Motor neuron (in vitro differentiated cells): ENCODE measurements at regions not wholly inside any gene's neighbourhood (a gene's known extent, or its start where the extent isn't known, plus 50 kb on each side); places are given as distances from the start of the nearest gene placed in this dataset.
A peak's percentile ranks its signal among the peaks of the same experiment; 100 is the strongest.

Experiments
- ATAC-seq, 8 experiments: fragments of 200-7000 bp; cut with Tn5 transposase; replicated peaks in 6 of 8; 2 replicates each; pipeline ENCODE4 v1.8.0; 2021; ENCODE audit warnings: mild to moderate bottlenecking in 8 of 8, moderate library complexity in 8 of 8
- H3K27ac ChIP-seq, 2 donors: fragments of 250-450 bp; sonication (Bioruptor Pico); 2 replicates each; pipeline ENCODE4 v1.9.0; 2021; ENCODE audit warnings: antibody characterized with exemption in 2 of 2, mild to moderate bottlenecking in 2 of 2, moderate library complexity in 1 of 2
- H3K4me1 ChIP-seq, 2 donors: fragments of 250-450 bp; sonication (Bioruptor Pico); replicated peaks in 1 of 2; 2 replicates each; pipeline ENCODE4 v1.6.1; 2021; ENCODE audit warnings: antibody characterized with exemption in 2 of 2, mild to moderate bottlenecking in 2 of 2, moderate library complexity in 1 of 2
- H3K4me3 ChIP-seq, 5 donors: fragments of 250-450 bp; sonication (Bioruptor Pico); 2 replicates each; pipeline ENCODE4 v1.9.0; 2021; ENCODE audit warnings: antibody characterized with exemption in 5 of 5, mild to moderate bottlenecking in 5 of 5, moderate library complexity in 4 of 5
- WGBS, 10 experiments: fragments of 450-650 bp; shearing (Covaris generic); methylation state at CpG; one replicate each; pipeline ENCODE4 v1.0.0; 2022; 5-methylcytosine and 5-hydroxymethylcytosine counted together
- in situ Hi-C, 9 experiments: fragments of 400-800 bp; cut with MboI; loops; one replicate each; pipeline ENCODE4 v1.15.0; 2021; ENCODE audit warnings: low sequenced_read_pairs in 9 of 9, low pct_unique_long_range_greater_than_20kb in 2 of 9; ENCODE audit not compliant: unreplicated experiment in 9 of 9

DNA sequence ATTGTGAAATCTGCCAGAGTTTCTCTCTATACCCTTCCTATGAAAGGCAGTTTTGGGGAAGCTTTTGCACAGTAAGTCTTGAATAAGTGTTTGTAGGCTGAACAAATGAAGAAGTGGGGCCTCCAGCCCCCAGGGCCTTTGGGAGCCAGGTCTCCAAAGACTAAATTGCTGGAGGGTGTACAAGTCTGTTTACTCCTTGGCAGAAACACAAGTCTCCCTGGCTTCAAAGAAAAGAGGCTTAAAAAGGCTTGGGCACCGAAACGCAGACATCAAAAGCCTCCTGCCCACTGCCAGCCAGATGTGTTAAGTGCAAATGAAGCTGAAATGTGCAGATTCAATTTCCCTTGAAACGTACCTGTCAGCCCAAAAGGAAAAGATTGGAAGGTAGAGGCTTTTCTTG, 146.3 kb downstream of the TMEM132E start:
- in situ Hi-C loops: no loop called here
- Histone ChIP-seq H3K4me3 (no peak overlapping the region), H3K27ac (no peak overlapping the region), H3K4me1 (peaks cover 24 to 26% of the 10 kb centered on the region in 2 donors)
- no peak for ATAC-seq
- WGBS, 10 experiments: 40 to 92% (median 51%) methylated on average over 1 to 2 of the region's 3 CpGs; no CpG with 5 or more reads in 6 of the 10 experiments

DNA sequence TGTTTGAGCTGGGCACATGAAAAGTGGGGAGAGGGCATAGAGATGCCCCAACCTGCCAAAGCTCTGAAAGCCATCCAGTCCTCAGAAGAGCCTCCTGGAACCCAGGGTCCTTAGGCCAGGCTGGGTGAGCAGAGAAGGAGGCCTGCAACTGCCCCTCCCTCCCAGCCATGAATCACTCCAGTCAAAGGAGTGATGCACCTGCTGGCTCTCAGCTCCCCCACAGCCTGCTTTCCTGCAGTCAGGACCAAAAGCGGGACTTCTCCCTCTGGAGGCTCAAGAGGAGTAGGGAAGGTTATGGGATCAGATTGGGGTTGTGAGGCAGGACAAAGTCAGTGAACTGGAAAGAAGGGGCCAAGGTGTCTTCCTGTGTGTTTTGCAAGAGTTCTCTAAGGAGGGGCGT, 145.6 kb downstream of the TMEM132E start:
- WGBS, 10 experiments: 47 to 83% (median 69%) methylated on average over 1 to 2 of the region's 2 CpGs; no CpG with 5 or more reads in 6 of the 10 experiments
- ATAC-seq: peak in 5 of 8 experiments; percentile 48 to 76 (median 74)
- no peak overlapping the region for H3K4me3 ChIP-seq
- H3K4me1 ChIP-seq: peaks cover 24 to 26% of the 10 kb centered on the region in 2 donors
- H3K27ac ChIP-seq: no peak overlapping the region
- in situ Hi-C loops: no loop called here

DNA sequence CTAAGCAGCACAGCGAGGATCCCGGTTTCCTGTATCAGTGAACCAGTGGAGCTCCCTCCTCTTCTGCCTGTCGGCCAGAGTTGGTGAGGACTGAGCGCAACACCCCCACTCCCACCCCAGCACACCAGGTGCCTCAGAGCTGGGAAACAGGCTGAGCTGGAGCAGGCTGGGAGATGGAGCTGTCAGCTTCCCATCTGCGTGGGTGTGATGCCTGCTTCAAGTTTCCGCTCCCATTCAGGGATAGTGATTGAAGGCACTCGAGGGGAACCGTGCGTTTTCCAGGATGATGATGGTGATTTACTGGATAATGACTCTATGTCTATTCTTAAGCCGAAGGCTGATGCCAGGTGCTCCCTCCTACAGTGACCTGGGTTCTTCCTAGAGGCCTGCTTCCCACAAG, 144.5 kb downstream of the TMEM132E start:
- in situ Hi-C loops: no loop called here
- 31 to 92% (median 68%) methylated on average over 2 to 8 of the region's 10 CpGs; no CpG with 5 or more reads in 3 of the 10 experiments for WGBS, 10 experiments
- no peak overlapping the region for H3K27ac ChIP-seq
- peak in 5 of 8 experiments; percentile 18 to 51 (median 39) for ATAC-seq
- H3K4me3 ChIP-seq: no peak overlapping the region
- peaks cover 22 to 24% of the 10 kb centered on the region in 2 donors for H3K4me1 ChIP-seq

DNA sequence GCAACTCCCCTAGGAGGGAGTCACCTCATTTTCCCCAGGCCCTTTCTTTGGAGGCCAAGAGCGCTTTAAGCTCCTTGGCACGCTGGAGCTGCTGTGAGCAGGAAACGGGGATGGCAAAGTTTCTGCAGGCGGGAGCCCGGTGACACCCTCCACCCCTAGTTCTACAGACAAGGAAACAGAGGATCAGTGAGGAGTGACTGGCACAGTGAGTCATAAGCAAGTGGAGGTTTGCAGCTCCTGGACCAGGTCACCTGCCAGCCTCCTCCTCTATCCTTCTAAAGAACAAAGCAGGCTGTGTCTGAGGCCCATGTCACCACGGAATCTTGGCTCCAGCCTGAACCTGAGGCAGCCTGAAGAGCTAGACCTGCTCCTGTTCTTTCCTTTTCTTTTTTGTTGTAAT, 141.9 kb downstream of the TMEM132E start:
- in situ Hi-C loops: no loop called here
- Histone ChIP-seq H3K27ac (no peak overlapping the region), H3K4me3 (no peak overlapping the region), H3K4me1 (peaks cover 23 to 37% of the 10 kb centered on the region in 2 donors)
- 67 to 100% (median 87%) methylated on average over 1 to 4 of the region's 6 CpGs; no CpG with 5 or more reads in 6 of the 10 experiments for WGBS, 10 experiments
- ATAC-seq: no peak

DNA sequence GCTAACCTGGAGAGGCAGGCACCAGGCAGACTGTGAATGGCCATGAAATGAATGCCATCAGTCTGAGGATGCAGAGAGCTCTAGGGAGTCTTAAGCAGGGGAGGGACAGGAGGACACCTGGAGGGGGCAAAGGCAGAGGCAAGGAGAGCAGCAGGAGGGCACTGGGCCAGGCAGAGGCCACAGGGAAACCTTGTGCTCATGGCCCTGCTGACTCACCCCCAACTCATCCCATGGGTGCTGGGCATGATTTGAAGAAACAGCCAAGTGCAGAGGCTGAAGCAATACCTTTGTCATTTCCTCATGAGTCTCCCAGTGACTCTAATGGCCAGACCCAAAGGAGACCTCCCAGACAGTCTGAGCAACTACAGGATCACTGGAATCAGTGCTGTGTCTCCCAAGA, 141.4 kb downstream of the TMEM132E start:
- peak in 2 of 8 experiments; percentile 11 to 55 for ATAC-seq
- in situ Hi-C loops: no loop called here

DNA sequence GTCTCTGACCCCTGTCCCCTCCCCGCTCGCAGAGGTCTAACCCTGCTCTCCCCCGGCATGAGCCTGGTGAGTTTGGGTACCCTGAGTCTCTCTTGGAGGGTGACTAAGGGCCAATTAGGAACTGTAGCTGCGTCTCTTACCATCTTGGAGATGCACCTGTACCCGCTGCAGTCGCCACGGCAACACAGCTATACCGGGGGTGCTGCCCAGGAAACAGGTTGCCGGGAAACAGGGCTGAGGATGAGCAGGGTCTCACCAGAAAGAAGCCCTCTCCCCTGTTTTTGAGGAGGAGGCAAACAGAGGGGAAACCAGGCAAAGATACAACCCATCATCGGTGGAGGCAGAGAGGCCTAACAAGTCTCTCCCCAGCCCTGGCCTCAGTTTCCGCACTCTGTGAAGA, 140.2 kb downstream of the TMEM132E start:
- in situ Hi-C loops: no loop called here
- Histone ChIP-seq H3K4me1 (peaks cover 17 to 37% of the 10 kb centered on the region in 2 donors), H3K27ac (no peak overlapping the region), H3K4me3 (no peak overlapping the region)
- peak in 1 of 8 experiments; percentile 27 for ATAC-seq
- 0 to 100% (median 60%) methylated on average over 1 to 7 of the region's 11 CpGs; no CpG with 5 or more reads in 1 of the 10 experiments for WGBS, 10 experiments

More for the DNA sequence above, 141.4 kb downstream of the TMEM132E start:
- Histone ChIP-seq H3K27ac (no peak overlapping the region), H3K4me3 (no peak overlapping the region), H3K4me1 (peaks cover 23 to 39% of the 10 kb centered on the region in 2 donors)

DNA sequence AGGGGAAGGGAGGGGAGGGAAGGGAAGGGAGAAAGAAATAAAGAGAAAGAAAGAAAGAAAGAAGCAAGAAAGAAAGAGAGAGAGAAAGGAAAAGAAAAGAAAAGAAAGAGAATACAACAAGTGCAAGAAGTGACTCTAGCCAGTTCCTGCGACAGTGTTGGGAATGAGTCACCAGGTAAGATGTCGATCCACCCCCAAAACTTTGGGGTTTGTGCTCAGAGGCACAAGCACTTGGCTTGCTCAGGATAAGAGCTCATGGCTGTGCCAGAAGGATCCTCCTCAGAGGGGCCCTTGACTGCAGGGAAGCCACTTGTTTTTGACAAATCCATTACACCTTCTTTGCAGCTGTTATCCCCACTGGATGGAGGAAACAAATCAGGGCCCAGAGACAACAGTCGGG, 137.7 kb downstream of the TMEM132E start:
- in situ Hi-C loops: no loop called here
- Histone ChIP-seq H3K27ac (no peak overlapping the region), H3K4me1 (peaks cover 24 to 49% of the 10 kb centered on the region in 2 donors), H3K4me3 (no peak overlapping the region)
- WGBS, 10 experiments: 38 to 75% methylated on average over 1 of the region's 3 CpGs; no CpG with 5 or more reads in 8 of the 10 experiments
- no peak for ATAC-seq

DNA sequence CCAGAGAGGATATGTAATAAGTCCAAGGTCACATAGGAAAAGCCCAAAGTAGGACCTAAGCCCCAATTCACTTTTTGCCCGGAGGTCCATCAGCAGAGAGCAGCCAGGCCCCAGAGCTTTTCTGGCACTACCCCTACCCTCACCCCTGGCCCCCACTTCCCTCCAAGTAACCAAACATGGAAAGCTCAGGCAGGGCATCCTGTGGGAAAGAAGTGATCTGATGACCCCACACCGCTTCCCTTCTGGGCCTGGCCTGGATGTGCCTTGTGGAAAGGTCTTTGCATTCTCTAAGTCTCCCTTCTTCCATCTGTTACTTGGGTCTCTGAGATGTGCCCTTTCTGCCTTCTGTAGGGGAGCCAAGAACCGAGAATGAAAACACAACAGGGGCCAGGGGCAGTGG, 136.9 kb downstream of the TMEM132E start:
- Histone ChIP-seq H3K4me1 (peaks cover 24 to 51% of the 10 kb centered on the region in 2 donors), H3K4me3 (no peak overlapping the region), H3K27ac (no peak overlapping the region)
- ATAC-seq: no peak
- 87% methylated on average over 3 of the region's 3 CpGs; no CpG with 5 or more reads in 9 of the 10 experiments for WGBS, 10 experiments
- in situ Hi-C loops: no loop called here

DNA sequence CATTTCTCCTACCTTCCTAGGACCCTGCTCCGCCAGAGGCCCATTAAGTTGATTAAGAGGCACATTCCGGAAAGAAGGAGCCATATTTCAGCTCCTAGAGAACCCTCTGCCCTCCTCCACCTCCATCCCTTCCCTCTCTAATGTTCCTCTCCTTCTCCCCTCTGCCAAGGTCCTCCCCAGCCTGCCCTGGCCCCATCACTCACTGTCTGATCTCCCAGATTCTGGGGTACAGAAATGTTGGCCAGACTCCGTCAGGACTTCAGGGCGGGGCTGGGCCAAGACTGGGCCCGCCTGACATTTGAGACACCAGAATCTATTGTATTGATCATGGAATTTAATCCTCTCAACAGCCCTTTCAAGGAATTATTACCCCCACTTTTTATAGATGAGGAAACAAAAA, 136.1 kb downstream of the TMEM132E start:
- no peak overlapping the region for H3K4me3 ChIP-seq
- peak in 4 of 8 experiments; percentile 27 to 87 (median 40) for ATAC-seq
- no peak overlapping the region for H3K27ac ChIP-seq
- H3K4me1 ChIP-seq: peaks cover 24 to 59% of the 10 kb centered on the region in 2 donors
- in situ Hi-C loops: no loop called here
- WGBS, 10 experiments: 40 to 80% (median 53%) methylated on average over 1 to 5 of the region's 5 CpGs; no CpG with 5 or more reads in 6 of the 10 experiments

DNA sequence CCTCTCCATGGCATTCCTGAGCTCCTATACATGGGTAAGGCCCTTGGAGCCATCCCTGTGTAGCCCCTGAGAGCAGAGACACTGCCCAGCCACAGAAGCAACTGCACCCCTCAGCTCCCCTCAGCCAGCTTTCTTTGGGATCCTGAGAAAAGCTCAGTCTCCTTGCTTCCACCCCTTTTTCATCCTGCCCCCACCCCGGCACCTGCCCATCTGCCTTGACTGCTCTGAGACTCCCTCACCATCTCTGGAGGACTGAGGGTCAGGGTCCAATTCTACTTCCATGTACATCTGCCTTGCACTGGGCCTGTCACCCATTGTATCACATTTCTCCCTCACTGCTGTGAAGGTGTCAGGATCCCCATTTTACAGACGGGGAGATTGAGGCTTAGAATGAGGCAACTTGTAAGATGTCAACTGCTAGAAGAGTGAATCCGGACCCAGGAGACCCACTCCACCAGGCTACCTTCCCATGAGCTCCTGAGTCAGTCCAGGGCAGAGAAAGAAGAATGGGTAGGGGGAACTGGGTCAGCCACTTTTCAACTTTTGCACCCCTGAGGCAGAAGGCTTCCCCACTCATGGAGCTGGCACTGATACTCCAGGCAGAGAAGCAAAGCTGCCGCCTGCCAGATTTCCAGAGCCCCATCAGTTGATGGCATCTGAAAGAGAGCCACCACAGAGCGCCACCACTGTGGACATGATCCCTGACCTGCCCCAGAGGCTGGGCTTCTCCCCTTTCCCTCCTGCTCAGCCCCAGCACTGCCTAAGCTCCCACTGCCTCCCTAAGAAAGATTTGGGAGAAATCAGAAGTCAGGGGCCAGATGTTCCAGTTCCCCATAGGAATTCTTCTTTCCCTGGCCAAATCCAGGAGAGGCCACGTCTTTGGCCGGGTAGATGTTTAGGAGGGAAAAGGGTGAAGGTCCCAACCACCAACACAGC, 135.4 kb downstream of the TMEM132E start:
- in situ Hi-C loops: no loop called here
- Histone ChIP-seq H3K4me1 (peaks cover 28 to 66% of the 10 kb centered on the region in 2 donors), H3K27ac (no peak overlapping the region), H3K4me3 (no peak overlapping the region)
- WGBS, 10 experiments: 20 to 80% (median 75%) methylated on average over 1 to 3 of the region's 7 CpGs; no CpG with 5 or more reads in 5 of the 10 experiments
- ATAC-seq: no peak

DNA sequence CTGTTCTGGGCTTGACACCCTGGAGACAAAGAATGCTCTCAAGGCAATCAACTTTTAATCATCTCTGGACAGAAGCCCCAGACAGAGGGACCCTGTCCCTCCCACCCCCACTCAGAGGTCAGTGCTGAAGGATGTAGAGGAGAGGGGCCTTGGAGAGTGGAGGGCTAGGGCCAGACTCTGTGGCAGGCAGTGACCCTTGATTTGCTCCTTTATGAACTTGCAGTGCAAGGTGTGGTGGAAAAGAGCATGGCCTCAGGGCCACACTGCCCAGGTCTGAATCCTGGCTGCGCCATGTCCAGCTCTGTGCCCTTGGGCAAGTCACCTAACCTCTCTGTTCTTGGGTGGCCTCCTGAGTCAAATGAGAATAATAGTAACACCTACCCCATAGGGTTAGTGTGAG, 134.3 kb downstream of the TMEM132E start:
- ATAC-seq: no peak
- no peak overlapping the region for H3K27ac ChIP-seq
- WGBS, 10 experiments: 80 to 100% (median 100%) methylated on average over 1 of the region's 1 CpG; no CpG with 5 or more reads in 6 of the 10 experiments
- peaks cover 39 to 73% of the 10 kb centered on the region in 2 donors for H3K4me1 ChIP-seq
- in situ Hi-C loops: no loop called here
- H3K4me3 ChIP-seq: no peak overlapping the region

DNA sequence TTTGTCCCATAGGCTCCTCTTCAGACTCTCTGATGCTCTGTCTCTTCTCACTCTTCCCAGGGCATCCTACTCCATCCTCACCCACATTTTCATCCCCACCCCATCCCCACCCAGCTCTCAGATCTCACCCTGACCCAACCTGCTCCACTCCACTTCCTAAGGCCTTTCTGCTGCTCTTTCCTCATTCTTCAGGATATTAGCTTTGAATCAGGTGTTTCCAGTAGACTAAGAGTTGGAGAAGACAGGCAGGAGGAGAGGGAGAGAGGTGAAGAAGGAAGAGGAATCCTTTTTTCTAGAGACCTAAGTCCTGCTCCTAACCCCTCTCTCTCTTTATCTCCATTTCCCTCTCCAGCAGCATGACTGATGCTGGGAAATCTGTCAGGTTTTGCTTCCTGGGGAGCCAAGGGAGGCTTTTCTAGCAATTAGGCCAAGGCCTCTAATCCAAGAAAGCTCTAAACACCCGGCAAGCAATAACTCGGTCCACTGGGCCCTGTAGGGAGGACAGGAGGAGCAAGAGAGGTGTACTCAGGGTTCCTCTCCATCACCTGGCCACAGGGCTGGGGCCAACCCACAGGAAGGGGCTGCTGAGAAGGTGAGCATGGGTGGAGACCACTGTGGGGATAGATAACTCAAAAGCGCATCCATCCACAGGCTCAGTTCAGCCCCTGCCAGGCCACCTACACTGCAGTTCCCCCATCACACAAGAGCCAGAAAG, 133.3 kb downstream of the TMEM132E start:
- ATAC-seq: no peak
- Histone ChIP-seq H3K27ac (no peak overlapping the region), H3K4me3 (no peak overlapping the region), H3K4me1 (peaks cover 40 to 65% of the 10 kb centered on the region in 2 donors)
- WGBS, 10 experiments: 50 to 67% methylated on average over 2 of the region's 3 CpGs; no CpG with 5 or more reads in 8 of the 10 experiments
- in situ Hi-C loops: no loop called here

DNA sequence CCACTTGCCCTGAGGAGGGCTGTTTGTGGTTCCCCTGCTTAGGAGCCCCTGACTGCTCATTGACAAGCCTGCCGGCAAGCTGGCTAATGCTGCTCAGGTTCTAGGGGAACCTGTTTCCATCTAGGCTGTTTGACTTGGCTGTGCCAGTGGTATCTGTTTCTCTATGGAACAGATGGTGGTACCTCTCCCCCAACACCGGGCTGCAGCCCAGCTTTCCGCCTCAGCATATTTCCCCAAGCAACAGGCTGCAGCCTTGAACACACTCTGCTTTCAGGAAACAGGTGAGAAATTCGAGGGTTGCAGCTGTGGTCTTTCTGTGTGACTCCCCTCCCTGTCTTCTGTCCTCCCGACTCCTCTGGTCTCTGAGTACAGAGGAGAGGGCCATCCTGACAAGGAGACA, 132.3 kb downstream of the TMEM132E start:
- H3K4me3 ChIP-seq: no peak overlapping the region
- no peak for ATAC-seq
- no peak overlapping the region for H3K27ac ChIP-seq
- peaks cover 36 to 59% of the 10 kb centered on the region in 2 donors for H3K4me1 ChIP-seq
- in situ Hi-C loops: no loop called here
- WGBS, 10 experiments: 0 to 95% (median 40%) methylated on average over 1 to 4 of the region's 5 CpGs; no CpG with 5 or more reads in 5 of the 10 experiments
